RWPE2 (cell line): ENCODE measurements at regions not wholly inside any gene's neighbourhood (a gene's known extent, or its start where the extent isn't known, plus 50 kb on each side); places are given as distances from the start of the nearest gene placed in this dataset.

Experiments
- ATAC-seq: fragments of 200-7000 bp; cut with Tn5 transposase; 3 replicates; pipeline ENCODE4 v1.9.1; 2021; ENCODE audit warnings: low read depth
- DNase-seq: peaks from one replicate; pipeline ENCODE4 v3.0.0-alpha.2; 2020; ENCODE audit warnings: low spot score
- H3K27ac ChIP-seq: fragments of 450-650 bp; 2 replicates; pipeline ENCODE4 v1.5.1; 2017; ENCODE audit warnings: mild to moderate bottlenecking; ENCODE audit not compliant: poor library complexity, severe bottlenecking
- H3K27me3 ChIP-seq: fragments of 250-450 bp; sonication (Bioruptor Pico); 2 replicates; pipeline ENCODE4 v1.5.1; 2021; ENCODE audit warnings: mild to moderate bottlenecking, moderate library complexity; ENCODE audit not compliant: insufficient read depth, poor library complexity, severe bottlenecking
- H3K36me3 ChIP-seq: fragments of 250-450 bp; sonication (Bioruptor Pico); 2 replicates; pipeline ENCODE4 v1.5.1; 2020; ENCODE audit warnings: low read depth, mild to moderate bottlenecking, moderate library complexity
- H3K4me1 ChIP-seq: fragments of 250-450 bp; sonication (Bioruptor Pico); 2 replicates; pipeline ENCODE4 v1.5.1; 2021; ENCODE audit warnings: mild to moderate bottlenecking, moderate library complexity; ENCODE audit not compliant: insufficient read depth, poor library complexity, severe bottlenecking
- H3K4me3 ChIP-seq: fragments of 250-450 bp; sonication (Bioruptor Pico); 2 replicates; pipeline ENCODE4 v1.5.1; 2021; ENCODE audit warnings: mild to moderate bottlenecking, moderate library complexity; ENCODE audit not compliant: severe bottlenecking
- H3K9me3 ChIP-seq: fragments of 250-450 bp; sonication (Bioruptor Pico); 2 replicates; pipeline ENCODE4 v1.5.1; 2021; ENCODE audit warnings: mild to moderate bottlenecking, moderate library complexity; ENCODE audit not compliant: severe bottlenecking
- CTCF ChIP-seq: fragments of 450-650 bp; IDR thresholded peaks from one replicate; pipeline ENCODE4 v1.5.1; 2017; ENCODE audit warnings: mild to moderate bottlenecking, moderate library complexity; ENCODE audit not compliant: poor library complexity, severe bottlenecking

- ATAC-seq = no peak
- no peaks in the 10 kb centered on the region for H3K36me3 ChIP-seq
- no peaks in the 10 kb centered on the region for H3K27me3 ChIP-seq
- H3K4me1 ChIP-seq = no peaks in the 10 kb centered on the region
- H3K27ac ChIP-seq = no peak overlapping the region
- DNase-seq = no peak
- H3K9me3 ChIP-seq = no peaks in the 10 kb centered on the region
- H3K4me3 ChIP-seq = no peak overlapping the region
- TF ChIP-seq CTCF = no peak
Measured at GRCh38 chr7:94236960-94237359, 157.7 kb upstream of the COL1A2 start.

GRCh38 chr7:94237417-94237816 lies 157.3 kb upstream of the COL1A2 start:
- DNase-seq = no peak
- H3K27me3 ChIP-seq = no peaks in the 10 kb centered on the region
- no peaks in the 10 kb centered on the region for H3K4me1 ChIP-seq
- no peak for ATAC-seq
- no peaks in the 10 kb centered on the region for H3K9me3 ChIP-seq
- no peaks in the 10 kb centered on the region for H3K36me3 ChIP-seq
- H3K27ac ChIP-seq = no peak overlapping the region
- H3K4me3 ChIP-seq = no peak overlapping the region
- no peak for TF ChIP-seq CTCF

GRCh38 chr7:94239661-94240234 lies 154.9 kb upstream of the COL1A2 start:
- TF ChIP-seq CTCF = no peak
- DNase-seq = no peak

GRCh38 chr7:94240902-94241301 lies 153.8 kb upstream of the COL1A2 start:
- Histone ChIP-seq H3K27ac (no peak overlapping the region), H3K27me3 (no peaks in the 10 kb centered on the region), H3K4me1 (no peaks in the 10 kb centered on the region), H3K9me3 (no peaks in the 10 kb centered on the region), H3K36me3 (no peaks in the 10 kb centered on the region), H3K4me3 (no peak overlapping the region)
- TF ChIP-seq CTCF = no peak
- DNase-seq (no peak), ATAC-seq (no peak)

More at GRCh38 chr7:94239661-94240234, 154.9 kb upstream of the COL1A2 start:
- no peaks in the 10 kb centered on the region for H3K27me3 ChIP-seq
- H3K4me1 ChIP-seq = no peaks in the 10 kb centered on the region
- ATAC-seq = no peak
- no peaks in the 10 kb centered on the region for H3K36me3 ChIP-seq
- no peak overlapping the region for H3K4me3 ChIP-seq
- no peaks in the 10 kb centered on the region for H3K9me3 ChIP-seq
- no peak overlapping the region for H3K27ac ChIP-seq

- no peak for TF ChIP-seq CTCF
- Histone ChIP-seq H3K27me3 (no peaks in the 10 kb centered on the region), H3K4me3 (no peak overlapping the region), H3K9me3 (no peaks in the 10 kb centered on the region), H3K27ac (no peak overlapping the region), H3K4me1 (no peaks in the 10 kb centered on the region), H3K36me3 (no peaks in the 10 kb centered on the region)
- DNase-seq = no peak
- ATAC-seq = no peak
Measured at GRCh38 chr7:94241402-94241925, 153.2 kb upstream of the COL1A2 start.
